ENCODE measurements at regions not wholly inside any gene's neighbourhood (a gene's known extent, or its start where the extent isn't known, plus 50 kb on each side); places are given as distances from the start of the nearest gene placed in this dataset.

GRCh38 chr7:132029369-132030085, 473.1 kb upstream of the PODXL start:
- no peaks in the 10 kb centered on the region for H3K4me1 ChIP-seq (ENCODE audit: insufficient read depth, low read length, poor library complexity, severe bottlenecking)
- peaks cover 15% of the 10 kb centered on the region for H3K27me3 ChIP-seq (replicated peaks; ENCODE audit: insufficient read depth, low read depth, low read length, poor library complexity)
- no peak overlapping the region for H3K4me3 ChIP-seq (ENCODE audit: low read depth, low read length, poor library complexity, severe bottlenecking)
- DNase-seq (ENCODE audit: low spot score): no peak
- ChIA-PET POLR2A (ENCODE audit: low non-redundant PET) (no interaction called here), CTCF (no interaction called here)
- TF ChIP-seq, protein P1, sequence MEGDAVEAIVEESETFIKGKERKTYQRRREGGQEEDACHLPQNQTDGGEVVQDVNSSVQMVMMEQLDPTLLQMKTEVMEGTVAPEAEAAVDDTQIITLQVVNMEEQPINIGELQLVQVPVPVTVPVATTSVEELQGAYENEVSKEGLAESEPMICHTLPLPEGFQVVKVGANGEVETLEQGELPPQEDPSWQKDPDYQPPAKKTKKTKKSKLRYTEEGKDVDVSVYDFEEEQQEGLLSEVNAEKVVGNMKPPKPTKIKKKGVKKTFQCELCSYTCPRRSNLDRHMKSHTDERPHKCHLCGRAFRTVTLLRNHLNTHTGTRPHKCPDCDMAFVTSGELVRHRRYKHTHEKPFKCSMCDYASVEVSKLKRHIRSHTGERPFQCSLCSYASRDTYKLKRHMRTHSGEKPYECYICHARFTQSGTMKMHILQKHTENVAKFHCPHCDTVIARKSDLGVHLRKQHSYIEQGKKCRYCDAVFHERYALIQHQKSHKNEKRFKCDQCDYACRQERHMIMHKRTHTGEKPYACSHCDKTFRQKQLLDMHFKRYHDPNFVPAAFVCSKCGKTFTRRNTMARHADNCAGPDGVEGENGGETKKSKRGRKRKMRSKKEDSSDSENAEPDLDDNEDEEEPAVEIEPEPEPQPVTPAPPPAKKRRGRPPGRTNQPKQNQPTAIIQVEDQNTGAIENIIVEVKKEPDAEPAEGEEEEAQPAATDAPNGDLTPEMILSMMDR (conservative IDR thresholded peaks at IDR 0.05; ENCODE audit: low read depth, low read length): no peak
- TF ChIP-seq EZH2 (IDR thresholded peaks at IDR 0.05; ENCODE audit: borderline replicate concordance, low read depth, low read length, poor library complexity, severe bottlenecking): no peak
- no TSS peak for BruUV-seq (replicated peaks)
- intact Hi-C loops (cut with micrococcal nuclease; ENCODE audit: unreplicated experiment): no loop called here
- no peaks in the 10 kb centered on the region for H3K36me3 ChIP-seq (ENCODE audit: insufficient read depth, low read length, poor library complexity, severe bottlenecking)
- H3K9me3 ChIP-seq (ENCODE audit: low read depth, low read length, poor library complexity, severe bottlenecking): no peaks in the 10 kb centered on the region
- H3K27ac ChIP-seq (ENCODE audit: low read depth, low read length, poor library complexity, severe bottlenecking): no peak overlapping the region

DNA sequence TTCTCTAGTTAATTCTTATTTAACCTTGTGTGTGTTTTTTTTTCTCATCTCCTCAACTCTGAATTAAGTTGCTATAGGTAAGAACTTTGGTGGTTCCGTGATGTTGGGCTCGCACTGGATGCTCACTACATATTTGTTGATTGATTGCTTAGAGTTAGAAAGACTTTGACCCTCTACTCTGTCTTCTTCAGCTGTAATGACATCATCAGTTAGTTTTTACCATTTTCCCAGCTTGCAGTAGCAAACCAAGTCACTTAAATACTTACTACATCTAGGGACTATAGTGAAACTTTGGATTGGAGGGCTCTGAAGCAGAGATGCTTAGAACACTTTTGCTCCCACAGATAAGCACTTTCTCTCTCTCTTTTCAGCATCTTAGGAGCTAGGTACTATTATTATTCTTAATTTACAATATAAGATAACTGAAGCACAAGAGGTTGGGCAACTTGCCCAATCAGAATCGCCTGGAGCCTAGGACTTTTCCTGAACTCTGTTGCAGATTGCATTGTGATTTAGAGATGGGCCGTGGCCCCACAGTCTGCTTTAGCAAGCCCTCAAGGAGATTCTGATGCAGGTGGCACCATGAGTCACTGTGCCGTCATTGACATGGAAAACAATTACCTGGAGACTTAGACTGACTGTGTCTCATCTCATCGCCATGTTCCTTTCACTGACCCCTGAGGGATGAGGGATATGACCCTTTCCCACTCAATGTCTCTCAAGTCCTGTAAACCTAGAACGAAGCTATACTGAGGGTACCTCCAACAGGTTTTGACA, 471.9 kb upstream of the PODXL start:
- DNase-seq (ENCODE audit: low spot score): no peak
- Histone ChIP-seq H3K4me1 (ENCODE audit: insufficient read depth, low read length, poor library complexity, severe bottlenecking) (no peaks in the 10 kb centered on the region), H3K36me3 (ENCODE audit: insufficient read depth, low read length, poor library complexity, severe bottlenecking) (no peaks in the 10 kb centered on the region), H3K4me3 (ENCODE audit: low read depth, low read length, poor library complexity, severe bottlenecking) (no peak overlapping the region), H3K9me3 (ENCODE audit: low read depth, low read length, poor library complexity, severe bottlenecking) (no peaks in the 10 kb centered on the region), H3K27ac (ENCODE audit: low read depth, low read length, poor library complexity, severe bottlenecking) (no peak overlapping the region), H3K27me3 (replicated peaks; ENCODE audit: insufficient read depth, low read depth, low read length, poor library complexity) (peaks cover 18% of the 10 kb centered on the region)
- TF ChIP-seq, protein P1 (conservative IDR thresholded peaks at IDR 0.05; ENCODE audit: low read depth, low read length): no peak
- POLR2A ChIA-PET (ENCODE audit: low non-redundant PET): no interaction called here
- CTCF ChIA-PET: no interaction called here
- intact Hi-C loops (cut with micrococcal nuclease; ENCODE audit: unreplicated experiment): no loop called here
- no TSS peak for BruUV-seq (replicated peaks)

GRCh38 chr7:132024290-132024689, 467.9 kb upstream of the PODXL start:
- ChIA-PET CTCF (no interaction called here), POLR2A (ENCODE audit: low non-redundant PET) (no interaction called here)
- Histone ChIP-seq H3K36me3 (ENCODE audit: insufficient read depth, low read length, poor library complexity, severe bottlenecking) (no peaks in the 10 kb centered on the region), H3K27me3 (replicated peaks; ENCODE audit: insufficient read depth, low read depth, low read length, poor library complexity) (peaks cover 21% of the 10 kb centered on the region), H3K27ac (ENCODE audit: low read depth, low read length, poor library complexity, severe bottlenecking) (no peak overlapping the region), H3K4me1 (ENCODE audit: insufficient read depth, low read length, poor library complexity, severe bottlenecking) (no peaks in the 10 kb centered on the region), H3K4me3 (ENCODE audit: low read depth, low read length, poor library complexity, severe bottlenecking) (no peak overlapping the region), H3K9me3 (ENCODE audit: low read depth, low read length, poor library complexity, severe bottlenecking) (no peaks in the 10 kb centered on the region)
- BruUV-seq (replicated peaks): no TSS peak
- intact Hi-C loops (cut with micrococcal nuclease; ENCODE audit: unreplicated experiment): no loop called here
- TF ChIP-seq, protein P1 (conservative IDR thresholded peaks at IDR 0.05; ENCODE audit: low read depth, low read length): no peak
- no peak for DNase-seq (ENCODE audit: low spot score)

Measured in A673 (cell line).